ENCODE measurements at regions not wholly inside any gene's neighbourhood (a gene's known extent, or its start where the extent isn't known, plus 50 kb on each side); places are given as distances from the start of the nearest gene placed in this dataset.

DNA sequence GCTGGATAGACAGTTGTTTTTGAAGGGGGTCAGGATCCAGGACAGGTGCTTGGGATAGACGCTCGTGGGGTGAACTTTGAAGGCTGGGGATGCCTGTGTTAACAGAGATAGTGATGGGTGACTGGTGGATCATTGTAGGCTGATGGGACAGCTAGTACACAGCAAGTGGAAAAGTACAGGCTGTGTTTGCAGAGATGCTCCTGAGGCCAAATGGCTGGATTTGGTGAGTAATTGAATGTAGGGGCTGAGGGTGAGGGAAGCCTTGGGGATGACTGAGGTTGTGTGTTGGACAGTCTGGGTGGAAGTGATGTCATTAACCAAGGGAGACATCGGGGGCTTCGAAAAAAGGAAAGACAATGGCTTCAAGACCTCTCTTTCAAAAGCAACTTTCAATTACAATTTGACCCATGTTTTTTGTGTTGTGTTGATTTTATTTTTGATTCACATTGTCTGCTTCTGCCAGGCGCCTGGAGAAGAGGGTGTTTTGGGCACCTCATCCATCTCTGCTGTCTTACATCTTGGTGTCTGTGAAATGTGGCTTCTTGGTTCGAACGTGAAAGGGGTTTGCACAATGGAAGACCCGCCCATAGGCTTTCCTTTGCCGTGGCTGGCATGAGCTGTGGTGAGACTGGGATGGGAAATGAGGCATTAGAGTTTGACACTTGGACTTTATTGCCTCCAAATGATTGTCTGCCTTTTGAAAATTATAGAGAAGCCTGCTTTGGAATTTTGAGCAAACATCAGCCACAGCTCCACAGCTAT is 147.5 kb downstream of the FOXD2 start:
- Histone ChIP-seq H3K9ac (ENCODE audit: control insufficient read depth, extremely low read depth, insufficient read depth, low read length) (no peak overlapping the region), H3K4me3 (ENCODE audit: control insufficient read depth in 2 of 3, extremely low read depth in 1 of 3, insufficient read depth in 2 of 3, low read depth in 1 of 3, low read length in 3 of 3) (no peak overlapping the region), H3K9me3 (ENCODE audit: control insufficient read depth, low read depth, low read length) (no peaks in the 10 kb centered on the region), H3K4me1 (ENCODE audit: control insufficient read depth, extremely low read depth, insufficient read depth, low read length) (peaks cover 14% of the 10 kb centered on the region), H3K27ac (ENCODE audit: control insufficient read depth, insufficient read depth, low read length) (no peak overlapping the region), H2AFZ (ENCODE audit: control insufficient read depth, low read length) (no peak overlapping the region), H3K4me2 (ENCODE audit: control insufficient read depth, extremely low read depth, insufficient read depth, low read depth, low read length) (no peak overlapping the region), H3K9me1 (ENCODE audit: control insufficient read depth, extremely low read depth, insufficient read depth, low read length) (no peaks in the 10 kb centered on the region), H3K36me3 (ENCODE audit: control insufficient read depth in 2 of 2, extremely low read depth in 1 of 2, insufficient read depth in 2 of 2, low read length in 2 of 2) (no peaks in the 10 kb centered on the region), H4K20me1 (ENCODE audit: control insufficient read depth, extremely low read depth, insufficient read depth, low read length) (no peaks in the 10 kb centered on the region), H3K27me3 (ENCODE audit: control insufficient read depth, extremely low read depth, insufficient read depth, low read length) (peaks cover 18% of the 10 kb centered on the region), H3K79me2 (ENCODE audit: control insufficient read depth, insufficient read depth, low read length) (no peaks in the 10 kb centered on the region)
- DNase-seq (ENCODE audit: low read depth, low spot score), result no peak
- no peak for FAIRE-seq
- dilution Hi-C loops (cut with MboI; ENCODE audit: extremely low pct_ligation_motif_present, low sequenced_read_pairs), result no loop called here
- TF ChIP-seq EZH2 (IDR thresholded peaks at IDR 0.05; ENCODE audit: low read length), result no peak
- no peak for TF ChIP-seq CTCF (optimal IDR thresholded peaks at IDR 0.05 in 1 of 3, IDR thresholded peaks at IDR 0.05 in 1 of 3, conservative IDR thresholded peaks at IDR 0.05 in 1 of 3; ENCODE audit: extremely low read depth in 1 of 3, insufficient read depth in 2 of 3, low read length in 3 of 3)

GRCh38 chr1:47587891-47588582 is 150.2 kb downstream of the FOXD2 start:
- H3K79me2 ChIP-seq (ENCODE audit: control insufficient read depth, insufficient read depth, low read length), result no peaks in the 10 kb centered on the region
- no peaks in the 10 kb centered on the region for H3K9me1 ChIP-seq (ENCODE audit: control insufficient read depth, extremely low read depth, insufficient read depth, low read length)
- peaks cover 11% of the 10 kb centered on the region for H3K4me1 ChIP-seq (ENCODE audit: control insufficient read depth, extremely low read depth, insufficient read depth, low read length)
- H3K9me3 ChIP-seq (ENCODE audit: control insufficient read depth, low read depth, low read length), result no peaks in the 10 kb centered on the region
- H3K4me3 ChIP-seq (ENCODE audit: control insufficient read depth in 2 of 3, extremely low read depth in 1 of 3, insufficient read depth in 2 of 3, low read depth in 1 of 3, low read length in 3 of 3), result no peak overlapping the region
- peaks cover 31% of the 10 kb centered on the region for H3K27me3 ChIP-seq (ENCODE audit: control insufficient read depth, extremely low read depth, insufficient read depth, low read length)
- no peak overlapping the region for H3K4me2 ChIP-seq (ENCODE audit: control insufficient read depth, extremely low read depth, insufficient read depth, low read depth, low read length)
- no peaks in the 10 kb centered on the region for H3K36me3 ChIP-seq (ENCODE audit: control insufficient read depth in 2 of 2, extremely low read depth in 1 of 2, insufficient read depth in 2 of 2, low read length in 2 of 2)
- no peak for FAIRE-seq
- no peak for DNase-seq (ENCODE audit: low read depth, low spot score)
- H3K9ac ChIP-seq (ENCODE audit: control insufficient read depth, extremely low read depth, insufficient read depth, low read length), result no peak overlapping the region
- no peak overlapping the region for H3K27ac ChIP-seq (ENCODE audit: control insufficient read depth, insufficient read depth, low read length)
- TF ChIP-seq CTCF (optimal IDR thresholded peaks at IDR 0.05 in 1 of 3, IDR thresholded peaks at IDR 0.05 in 1 of 3, conservative IDR thresholded peaks at IDR 0.05 in 1 of 3; ENCODE audit: extremely low read depth in 1 of 3, insufficient read depth in 2 of 3, low read length in 3 of 3), result no peak
- TF ChIP-seq EZH2 (IDR thresholded peaks at IDR 0.05; ENCODE audit: low read length), result no peak
- dilution Hi-C loops (cut with MboI; ENCODE audit: extremely low pct_ligation_motif_present, low sequenced_read_pairs), result no loop called here
- H2AFZ ChIP-seq (ENCODE audit: control insufficient read depth, low read length), result no peak overlapping the region
- no peaks in the 10 kb centered on the region for H4K20me1 ChIP-seq (ENCODE audit: control insufficient read depth, extremely low read depth, insufficient read depth, low read length)
